HEK293T (cell line): ENCODE measurements at regions not wholly inside any gene's neighbourhood (a gene's known extent, or its start where the extent isn't known, plus 50 kb on each side); places are given as distances from the start of the nearest gene placed in this dataset.

Source experiments
- ARNT ChIP-seq: fragments of 450-650 bp; IDR thresholded peaks from 2 replicates; pipeline ENCODE4 v1.6.1; 2017; ENCODE audit warnings: mild to moderate bottlenecking
- BHLHE40 ChIP-seq: fragments of 450-650 bp; IDR thresholded peaks from 2 replicates; pipeline ENCODE4 v1.6.1; 2016; ENCODE audit warnings: mild to moderate bottlenecking, moderate library complexity, borderline replicate concordance
- CTBP1 ChIP-seq: fragments of 450-650 bp; IDR thresholded peaks from 2 replicates; pipeline ENCODE4 v1.6.1; 2016; ENCODE audit warnings: borderline replicate concordance
- ELF4 ChIP-seq: fragments of 450-650 bp; IDR thresholded peaks from 2 replicates; pipeline ENCODE4 v1.6.1; 2017; ENCODE audit warnings: antibody characterized with exemption
- FOXA1 ChIP-seq: fragments of 450-650 bp; IDR thresholded peaks from 2 replicates; pipeline ENCODE4 v1.6.1; 2016; ENCODE audit warnings: mild to moderate bottlenecking
- FOXK2 ChIP-seq: fragments of 450-650 bp; IDR thresholded peaks from 2 replicates; pipeline ENCODE4 v1.6.1; 2016; ENCODE audit warnings: mild to moderate bottlenecking
- FOXM1 ChIP-seq: fragments of 450-650 bp; IDR thresholded peaks from 2 replicates; pipeline ENCODE4 v1.6.1; 2017; ENCODE audit warnings: mild to moderate bottlenecking, borderline replicate concordance
- LEF1 ChIP-seq: fragments of 450-650 bp; IDR thresholded peaks from 2 replicates; pipeline ENCODE4 v1.6.1; 2017; ENCODE audit warnings: mild to moderate bottlenecking, borderline replicate concordance
- NFRKB ChIP-seq: fragments of 450-650 bp; IDR thresholded peaks from 2 replicates; pipeline ENCODE4 v1.6.1; 2016; ENCODE audit warnings: mild to moderate bottlenecking, moderate library complexity
- SP1 ChIP-seq: fragments of 450-650 bp; IDR thresholded peaks from 2 replicates; pipeline ENCODE4 v1.6.1; 2017
- SUZ12 ChIP-seq: fragments of 450-650 bp; IDR thresholded peaks from 2 replicates; pipeline ENCODE4 v1.6.1; 2016; ENCODE audit warnings: mild to moderate bottlenecking
- TARDBP ChIP-seq: fragments of 450-650 bp; IDR thresholded peaks from 2 replicates; pipeline ENCODE4 v1.6.1; 2016
- ZNF384 ChIP-seq: fragments of 450-650 bp; IDR thresholded peaks from 2 replicates; pipeline ENCODE4 v1.6.1; 2016
- TF ChIP-seq, protein P1 (sequence below): fragments of 450-650 bp; IDR thresholded peaks from 2 replicates; pipeline ENCODE4 v1.6.1; 2016

DNA sequence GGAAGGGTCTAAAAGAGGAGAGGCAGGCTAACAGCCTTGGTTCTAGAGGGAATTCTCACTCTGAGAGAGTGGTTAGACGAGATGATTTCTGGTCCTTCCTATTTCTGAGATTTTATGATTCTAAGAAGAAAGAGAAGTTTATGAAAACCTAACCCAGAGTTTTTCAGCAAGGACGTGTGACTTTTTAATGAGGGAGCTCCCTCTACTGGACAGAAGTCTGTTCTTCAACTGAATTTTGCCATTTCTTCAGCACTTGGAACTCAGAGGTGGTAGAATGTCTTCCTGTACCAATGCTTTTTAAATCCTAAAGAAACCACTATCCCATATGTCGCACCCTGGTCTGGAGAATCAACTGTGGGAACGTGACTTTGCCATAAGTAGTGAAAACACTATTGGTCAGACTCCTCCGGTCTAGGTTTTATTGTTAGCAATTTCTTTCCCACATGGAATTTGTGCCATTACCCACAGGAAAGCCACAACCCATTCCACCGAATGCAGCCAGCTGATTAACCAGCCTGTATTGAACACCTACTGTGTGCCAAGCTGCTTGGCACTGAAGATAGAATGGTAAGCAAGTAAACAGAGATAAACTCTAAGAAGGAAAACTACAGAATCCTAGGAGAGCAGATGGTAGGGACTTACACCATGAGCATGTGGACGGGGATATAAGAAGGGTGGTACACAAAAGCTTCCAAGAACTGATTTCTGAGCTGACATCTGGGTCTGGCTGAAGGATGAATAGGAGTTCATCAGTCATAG is 199.5 kb upstream of the LMCD1 start:
- TF ChIP-seq BHLHE40 (no peak), ELF4 (no peak), CTBP1 (no peak), FOXM1 (no peak), ZNF384 (no peak), SUZ12 (no peak), SP1 (no peak), ARNT (no peak), FOXA1 (no peak), TARDBP (no peak), NFRKB (no peak), LEF1 (no peak), FOXK2 (no peak)
- TF ChIP-seq, protein P1, sequence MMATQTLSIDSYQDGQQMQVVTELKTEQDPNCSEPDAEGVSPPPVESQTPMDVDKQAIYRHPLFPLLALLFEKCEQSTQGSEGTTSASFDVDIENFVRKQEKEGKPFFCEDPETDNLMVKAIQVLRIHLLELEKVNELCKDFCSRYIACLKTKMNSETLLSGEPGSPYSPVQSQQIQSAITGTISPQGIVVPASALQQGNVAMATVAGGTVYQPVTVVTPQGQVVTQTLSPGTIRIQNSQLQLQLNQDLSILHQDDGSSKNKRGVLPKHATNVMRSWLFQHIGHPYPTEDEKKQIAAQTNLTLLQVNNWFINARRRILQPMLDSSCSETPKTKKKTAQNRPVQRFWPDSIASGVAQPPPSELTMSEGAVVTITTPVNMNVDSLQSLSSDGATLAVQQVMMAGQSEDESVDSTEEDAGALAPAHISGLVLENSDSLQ = no peak
